Esophagus (tissue), 2 donors: ENCODE measurements at regions not wholly inside any gene's neighbourhood (a gene's known extent, or its start where the extent isn't known, plus 50 kb on each side); places are given as distances from the start of the nearest gene placed in this dataset.

Experiments used
- H3K27ac ChIP-seq, 2 donors: one replicate each; pipeline ENCODE4 v1.5.1; 2013; ENCODE audit warnings: low read depth in 2 of 2, mild to moderate bottlenecking in 2 of 2, inconsistent platforms in 1 of 2, low read length in 1 of 2, moderate library complexity in 1 of 2
- H3K27me3 ChIP-seq, 2 donors: one replicate each; pipeline ENCODE4 v1.6.1; 2013; ENCODE audit warnings: low read length in 2 of 2, control low read depth in 1 of 2, mild to moderate bottlenecking in 1 of 2; ENCODE audit not compliant: insufficient read depth in 2 of 2, control insufficient read depth in 1 of 2
- H3K36me3 ChIP-seq, 2 donors: one replicate each; pipeline ENCODE4 v1.6.1; 2013; ENCODE audit warnings: low read length in 1 of 2; ENCODE audit not compliant: control insufficient read depth in 2 of 2, insufficient read depth in 2 of 2
- H3K4me1 ChIP-seq, 2 donors: one replicate each; pipeline ENCODE4 v1.6.1; 2013; ENCODE audit warnings: low read length in 1 of 2; ENCODE audit not compliant: control insufficient read depth in 2 of 2, insufficient read depth in 2 of 2
- H3K4me3 ChIP-seq, 2 donors: one replicate each; pipeline ENCODE4 v1.5.1; 2013; ENCODE audit warnings: low read length in 2 of 2, mild to moderate bottlenecking in 2 of 2, low read depth in 1 of 2, moderate library complexity in 1 of 2
- H3K9me3 ChIP-seq, 2 donors: one replicate each; pipeline ENCODE4 v1.6.1; 2013; ENCODE audit warnings: mild to moderate bottlenecking in 2 of 2, low read depth in 1 of 2, low read length in 1 of 2, moderate library complexity in 1 of 2; ENCODE audit not compliant: control insufficient read depth in 2 of 2, insufficient read depth in 1 of 2
- WGBS, 2 donors: extraction: QIAGEN DNeasy Blood & Tissue Kit; methylation state at CpG; one replicate each; pipeline ENCODE4 v1.1.7; 2013; 5-methylcytosine and 5-hydroxymethylcytosine counted together
- donor health status: healthy with polysubstance abuse.
- donor health status: Bipolar disorder and iron deficiency.

- Histone ChIP-seq H3K27ac (no peak overlapping the region), H3K36me3 (no peaks in the 10 kb centered on the region), H3K4me1 (no peaks in the 10 kb centered on the region), H3K27me3 (no peaks in the 10 kb centered on the region), H3K4me3 (no peak overlapping the region), H3K9me3 (no peaks in the 10 kb centered on the region)
- WGBS, 2 donors = 47 to 49% methylated on average over 6 of the region's 6 CpGs
Observed at GRCh38 chr2:150610670-150611279, 123.3 kb upstream of the RND3 start.

GRCh38 chr2:150609831-150610582 lies 122.5 kb upstream of the RND3 start:
- H3K9me3 ChIP-seq = no peaks in the 10 kb centered on the region
- no peaks in the 10 kb centered on the region for H3K4me1 ChIP-seq
- WGBS, 2 donors = 62 to 67% methylated on average over 4 of the region's 4 CpGs
- H3K36me3 ChIP-seq = no peaks in the 10 kb centered on the region
- H3K27me3 ChIP-seq = no peaks in the 10 kb centered on the region
- no peak overlapping the region for H3K4me3 ChIP-seq
- no peak overlapping the region for H3K27ac ChIP-seq

GRCh38 chr2:150608341-150608740 lies 120.9 kb upstream of the RND3 start:
- H3K4me1 ChIP-seq = no peaks in the 10 kb centered on the region
- no peak overlapping the region for H3K27ac ChIP-seq
- H3K9me3 ChIP-seq = no peaks in the 10 kb centered on the region
- no peaks in the 10 kb centered on the region for H3K36me3 ChIP-seq
- WGBS, 2 donors = 48 to 75% methylated on average over 1 of the region's 1 CpG
- H3K4me3 ChIP-seq = no peak overlapping the region
- no peaks in the 10 kb centered on the region for H3K27me3 ChIP-seq

- peak overlapping the region in 1 of 2 donors; percentile 13 for H3K27ac ChIP-seq
- no peaks in the 10 kb centered on the region for H3K4me1 ChIP-seq
- no peaks in the 10 kb centered on the region for H3K27me3 ChIP-seq
- H3K9me3 ChIP-seq = no peaks in the 10 kb centered on the region
- no peak overlapping the region for H3K4me3 ChIP-seq
- H3K36me3 ChIP-seq = no peaks in the 10 kb centered on the region
Observed at GRCh38 chr2:150607390-150607811, 119.9 kb upstream of the RND3 start.

GRCh38 chr2:150606380-150607060 lies 119.1 kb upstream of the RND3 start:
- Histone ChIP-seq H3K36me3 (no peaks in the 10 kb centered on the region), H3K4me3 (no peak overlapping the region), H3K4me1 (no peaks in the 10 kb centered on the region), H3K9me3 (no peaks in the 10 kb centered on the region), H3K27ac (no peak overlapping the region), H3K27me3 (no peaks in the 10 kb centered on the region)

- Histone ChIP-seq H3K4me3 (no peak overlapping the region), H3K27me3 (no peaks in the 10 kb centered on the region), H3K9me3 (no peaks in the 10 kb centered on the region), H3K4me1 (no peaks in the 10 kb centered on the region), H3K27ac (no peak overlapping the region), H3K36me3 (no peaks in the 10 kb centered on the region)
- WGBS, 2 donors = 91 to 92% methylated on average over 3 of the region's 3 CpGs
Observed at GRCh38 chr2:150605664-150606063, 118.2 kb upstream of the RND3 start.

GRCh38 chr2:150601280-150602038 lies 114.0 kb upstream of the RND3 start:
- no peak overlapping the region for H3K4me3 ChIP-seq
- WGBS, 2 donors = 55 to 56% methylated on average over 6 of the region's 6 CpGs
- no peak overlapping the region for H3K27ac ChIP-seq
- no peaks in the 10 kb centered on the region for H3K27me3 ChIP-seq
- no peaks in the 10 kb centered on the region for H3K36me3 ChIP-seq
- H3K4me1 ChIP-seq = no peaks in the 10 kb centered on the region
- no peaks in the 10 kb centered on the region for H3K9me3 ChIP-seq

GRCh38 chr2:150599889-150600288 lies 112.4 kb upstream of the RND3 start:
- no peaks in the 10 kb centered on the region for H3K27me3 ChIP-seq
- no peaks in the 10 kb centered on the region for H3K36me3 ChIP-seq
- no peaks in the 10 kb centered on the region for H3K4me1 ChIP-seq
- no peak overlapping the region for H3K4me3 ChIP-seq
- H3K27ac ChIP-seq = no peak overlapping the region
- no peaks in the 10 kb centered on the region for H3K9me3 ChIP-seq

- no peaks in the 10 kb centered on the region for H3K4me1 ChIP-seq
- WGBS, 2 donors = 21 to 50% methylated on average over 2 of the region's 2 CpGs
- H3K9me3 ChIP-seq = no peaks in the 10 kb centered on the region
- H3K4me3 ChIP-seq = no peak overlapping the region
- H3K27me3 ChIP-seq = no peaks in the 10 kb centered on the region
- no peak overlapping the region for H3K27ac ChIP-seq
- no peaks in the 10 kb centered on the region for H3K36me3 ChIP-seq
Observed at GRCh38 chr2:150598383-150598782, 110.9 kb upstream of the RND3 start.
